Hepatocyte (in vitro differentiated cells): ENCODE measurements at regions not wholly inside any gene's neighbourhood (a gene's known extent, or its start where the extent isn't known, plus 50 kb on each side); places are given as distances from the start of the nearest gene placed in this dataset.

Source experiments
- DNase-seq: peaks from one replicate; pipeline ENCODE4 v3.0.0-alpha.2; 2016; ENCODE audit warnings: low spot score
- H2AFZ ChIP-seq: fragments of 200-600 bp; sonication (generic); 2 replicates; pipeline ENCODE4 v1.6.0; 2016; ENCODE audit warnings: antibody characterized with exemption, mild to moderate bottlenecking
- H3K27ac ChIP-seq: fragments of 200-600 bp; sonication (generic); 2 replicates; pipeline ENCODE4 v1.5.1; 2016; ENCODE audit warnings: mild to moderate bottlenecking
- H3K27me3 ChIP-seq: fragments of 200-600 bp; sonication (generic); 2 replicates; pipeline ENCODE4 v1.6.1; 2016
- H3K36me3 ChIP-seq: fragments of 200-600 bp; sonication (generic); replicated peaks from 2 replicates; pipeline ENCODE4 v1.5.1; 2016; ENCODE audit warnings: low read depth; ENCODE audit not compliant: insufficient read depth
- H3K4me1 ChIP-seq: fragments of 200-600 bp; sonication (generic); 2 replicates; pipeline ENCODE4 v1.5.1; 2016; ENCODE audit warnings: mild to moderate bottlenecking, moderate library complexity; ENCODE audit not compliant: insufficient read depth
- H3K4me2 ChIP-seq: fragments of 200-600 bp; sonication (generic); 2 replicates; pipeline ENCODE4 v1.6.0; 2016
- H3K4me3 ChIP-seq: fragments of 200-600 bp; sonication (generic); 2 replicates; pipeline ENCODE4 v1.5.1; 2016; ENCODE audit warnings: mild to moderate bottlenecking
- H3K79me2 ChIP-seq: fragments of 200-600 bp; sonication (generic); 2 replicates; pipeline ENCODE4 v1.6.0; 2017; ENCODE audit warnings: mild to moderate bottlenecking
- H3K9me2 ChIP-seq: fragments of 200-600 bp; sonication (generic); replicated peaks from 2 replicates; pipeline ENCODE4 v1.6.0; 2017; ENCODE audit warnings: mild to moderate bottlenecking; ENCODE audit not compliant: insufficient read depth
- H3K9me3 ChIP-seq: fragments of 200-600 bp; sonication (generic); 2 replicates; pipeline ENCODE4 v1.5.1; 2016; ENCODE audit warnings: low read depth, mild to moderate bottlenecking
- H4K20me1 ChIP-seq: fragments of 200-600 bp; sonication (generic); 2 replicates; pipeline ENCODE4 v1.6.0; 2016; ENCODE audit warnings: mild to moderate bottlenecking; ENCODE audit not compliant: insufficient read depth, poor library complexity, severe bottlenecking
- CTCF ChIP-seq: fragments of 200-600 bp; sonication (generic); IDR thresholded peaks from 2 replicates; pipeline ENCODE4 v1.5.1; 2016; ENCODE audit warnings: antibody characterized with exemption, mild to moderate bottlenecking; ENCODE audit not compliant: poor library complexity
- EZH2 ChIP-seq: fragments of 200-600 bp; sonication (generic); IDR thresholded peaks from 2 replicates; pipeline ENCODE4 v1.6.1; 2016; ENCODE audit warnings: antibody characterized with exemption, mild to moderate bottlenecking, borderline replicate concordance
- EZH2phosphoT487 ChIP-seq: fragments of 200-600 bp; sonication (generic); IDR thresholded peaks from one replicate; pipeline ENCODE4 v1.6.1; 2018; ENCODE audit warnings: antibody characterized with exemption, mild to moderate bottlenecking, low read depth, moderate library complexity; ENCODE audit not compliant: unreplicated experiment, severe bottlenecking
- WGBS: methylation state at CpG from one replicate; pipeline ENCODE4 v1.1.6; 2016; ENCODE audit warnings: low lambda C conversion rate; ENCODE audit errors: missing lambda C conversion rate; 5-methylcytosine and 5-hydroxymethylcytosine counted together

DNA sequence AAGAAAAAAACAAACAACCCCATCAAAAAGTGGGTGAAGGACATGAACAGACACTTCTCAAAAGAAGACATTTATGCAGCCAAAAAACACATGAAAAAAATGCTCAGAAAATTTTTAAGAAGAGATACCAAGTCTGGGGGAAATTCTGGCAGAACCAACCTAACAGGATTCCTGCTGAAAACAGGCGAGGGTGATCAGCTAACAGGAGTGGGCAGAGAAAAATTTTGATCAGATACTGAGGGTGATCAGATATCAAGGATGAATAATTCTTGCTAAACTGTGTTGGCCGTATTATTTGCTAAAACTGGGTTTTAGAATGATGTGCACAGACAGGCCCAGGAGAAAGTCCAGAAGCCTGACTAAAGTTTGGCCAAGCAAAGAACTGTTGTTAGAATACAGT is 557.3 kb downstream of the CD109 start:
- no peak overlapping the region for H2AFZ ChIP-seq
- no peaks in the 10 kb centered on the region for H3K27me3 ChIP-seq
- H4K20me1 ChIP-seq: no peaks in the 10 kb centered on the region
- DNase-seq: no peak
- no peaks in the 10 kb centered on the region for H3K9me2 ChIP-seq
- H3K36me3 ChIP-seq: no peaks in the 10 kb centered on the region
- TF ChIP-seq CTCF (no peak), EZH2 (no peak), EZH2phosphoT487 (no peak)
- no peak overlapping the region for H3K4me3 ChIP-seq
- H3K79me2 ChIP-seq: no peaks in the 10 kb centered on the region
- H3K4me2 ChIP-seq: no peak overlapping the region
- peaks cover 18% of the 10 kb centered on the region for H3K4me1 ChIP-seq
- no peaks in the 10 kb centered on the region for H3K9me3 ChIP-seq
- WGBS: 33% methylated on average over 2 of the region's 2 CpGs
- H3K27ac ChIP-seq: no peak overlapping the region

DNA sequence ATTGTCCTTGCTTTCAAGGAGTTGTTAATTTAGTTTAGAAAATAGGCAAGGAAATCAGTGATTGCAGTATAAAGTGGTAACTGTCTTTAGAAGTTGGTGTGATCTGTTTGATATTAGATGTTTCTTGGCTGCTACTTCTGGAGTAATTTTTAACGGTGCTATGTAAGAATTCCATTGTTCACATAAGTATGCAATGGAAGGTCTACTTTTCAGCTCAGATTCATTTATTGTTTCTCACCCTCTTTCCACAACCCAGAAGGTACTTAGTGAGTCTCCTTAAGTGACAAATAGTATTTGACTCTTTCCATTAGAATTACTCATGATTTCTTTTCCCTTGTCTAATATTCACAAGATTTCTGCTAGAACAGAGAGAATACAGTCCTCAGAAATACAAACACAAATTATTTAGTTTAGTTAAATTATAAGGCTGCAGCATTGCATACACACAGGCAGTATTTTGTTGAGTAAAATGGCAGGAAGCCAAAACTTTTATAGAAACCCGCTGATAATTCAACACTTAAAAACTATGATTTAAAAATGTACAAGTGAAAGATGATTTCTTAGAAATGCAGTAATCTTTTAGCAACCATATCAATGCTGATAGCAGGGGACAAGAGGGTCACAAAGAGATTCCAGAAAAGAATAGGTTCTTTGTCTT is 554.3 kb downstream of the CD109 start:
- Histone ChIP-seq H3K4me3 (no peak overlapping the region), H3K4me2 (peak overlapping the region; percentile 50), H3K27ac (peak overlapping the region; percentile 47), H3K79me2 (no peaks in the 10 kb centered on the region), H3K4me1 (peaks cover 10% of the 10 kb centered on the region), H2AFZ (peak overlapping the region; percentile 17), H3K9me3 (no peaks in the 10 kb centered on the region), H3K27me3 (no peaks in the 10 kb centered on the region), H4K20me1 (no peaks in the 10 kb centered on the region), H3K9me2 (no peaks in the 10 kb centered on the region), H3K36me3 (no peaks in the 10 kb centered on the region)
- 74% methylated on average over 2 of the region's 2 CpGs for WGBS
- no peak for DNase-seq
- no peak for TF ChIP-seq CTCF
- TF ChIP-seq EZH2phosphoT487: no peak
- no peak for TF ChIP-seq EZH2

DNA sequence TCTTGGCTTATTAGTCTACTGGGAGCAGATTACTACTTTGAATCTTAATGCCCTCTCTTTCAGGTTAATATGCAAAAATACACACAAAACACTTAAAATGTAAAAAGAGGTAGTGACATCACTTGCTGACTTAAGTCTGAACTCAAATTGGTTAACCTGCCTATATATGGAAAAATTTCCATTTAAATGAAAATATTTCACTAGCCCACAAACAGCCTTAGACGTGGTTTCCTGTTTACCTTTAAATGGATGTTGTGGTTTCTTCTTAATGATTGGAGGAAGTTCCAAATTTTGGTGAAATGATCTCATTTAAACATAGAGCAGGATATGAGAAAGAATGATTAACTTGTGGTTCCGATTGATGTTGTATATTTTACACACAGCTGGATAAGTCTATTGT is 553.7 kb downstream of the CD109 start:
- Histone ChIP-seq H3K4me2 (no peak overlapping the region), H3K9me2 (no peaks in the 10 kb centered on the region), H3K4me3 (no peak overlapping the region), H2AFZ (no peak overlapping the region), H3K79me2 (no peaks in the 10 kb centered on the region), H3K27me3 (no peaks in the 10 kb centered on the region), H4K20me1 (no peaks in the 10 kb centered on the region), H3K4me1 (peaks cover 10% of the 10 kb centered on the region), H3K27ac (no peak overlapping the region), H3K9me3 (no peaks in the 10 kb centered on the region), H3K36me3 (no peaks in the 10 kb centered on the region)
- no peak for TF ChIP-seq EZH2
- TF ChIP-seq EZH2phosphoT487: no peak
- no peak for TF ChIP-seq CTCF
- WGBS: 61% methylated on average over 2 of the region's 2 CpGs
- DNase-seq: no peak
